ENCODE measurements at regions not wholly inside any gene's neighbourhood (a gene's known extent, or its start where the extent isn't known, plus 50 kb on each side); places are given as distances from the start of the nearest gene placed in this dataset.

- no peaks in the 10 kb centered on the region for H3K36me3 ChIP-seq
- TF ChIP-seq CTCF (IDR thresholded peaks at IDR 0.05; ENCODE audit: low read depth, low read length), result no peak
- no peaks in the 10 kb centered on the region for H3K27me3 ChIP-seq (ENCODE audit: insufficient read depth, low read depth, severe bottlenecking)
- DNase-seq, result no peak
- no peak overlapping the region for H3K27ac ChIP-seq
- H3K9me3 ChIP-seq (ENCODE audit: severe bottlenecking), result peaks cover 3% of the 10 kb centered on the region
- no peak overlapping the region for H3K4me3 ChIP-seq (ENCODE audit: low read depth, low read length)
These were observed 237.0 kb downstream of the SOX9 start for GRCh38 chr17:72357764-72358365.

- no peak overlapping the region for H3K27ac ChIP-seq
- H3K4me3 ChIP-seq (ENCODE audit: low read depth, low read length), result no peak overlapping the region
- H3K27me3 ChIP-seq (ENCODE audit: insufficient read depth, low read depth, severe bottlenecking), result no peaks in the 10 kb centered on the region
- no peak for TF ChIP-seq CTCF (IDR thresholded peaks at IDR 0.05; ENCODE audit: low read depth, low read length)
- no peaks in the 10 kb centered on the region for H3K36me3 ChIP-seq
- peaks cover 3% of the 10 kb centered on the region for H3K9me3 ChIP-seq (ENCODE audit: severe bottlenecking)
- no peak for DNase-seq
These were observed 237.6 kb downstream of the SOX9 start for GRCh38 chr17:72358465-72358864.

GRCh38 chr17:72359274-72359673, 238.5 kb downstream of the SOX9 start:
- no peak overlapping the region for H3K4me3 ChIP-seq (ENCODE audit: low read depth, low read length)
- H3K36me3 ChIP-seq, result no peaks in the 10 kb centered on the region
- no peaks in the 10 kb centered on the region for H3K9me3 ChIP-seq (ENCODE audit: severe bottlenecking)
- TF ChIP-seq CTCF (IDR thresholded peaks at IDR 0.05; ENCODE audit: low read depth, low read length), result no peak
- no peak overlapping the region for H3K27ac ChIP-seq
- no peak for DNase-seq
- H3K27me3 ChIP-seq (ENCODE audit: insufficient read depth, low read depth, severe bottlenecking), result no peaks in the 10 kb centered on the region

GRCh38 chr17:72359811-72360210, 239.0 kb downstream of the SOX9 start:
- DNase-seq, result no peak
- no peak for TF ChIP-seq CTCF (IDR thresholded peaks at IDR 0.05; ENCODE audit: low read depth, low read length)
- H3K36me3 ChIP-seq, result no peaks in the 10 kb centered on the region
- no peak overlapping the region for H3K27ac ChIP-seq
- no peaks in the 10 kb centered on the region for H3K27me3 ChIP-seq (ENCODE audit: insufficient read depth, low read depth, severe bottlenecking)
- H3K9me3 ChIP-seq (ENCODE audit: severe bottlenecking), result no peaks in the 10 kb centered on the region
- no peak overlapping the region for H3K4me3 ChIP-seq (ENCODE audit: low read depth, low read length)

GRCh38 chr17:72360386-72360940, 239.6 kb downstream of the SOX9 start:
- Histone ChIP-seq H3K36me3 (no peaks in the 10 kb centered on the region), H3K4me3 (ENCODE audit: low read depth, low read length) (no peak overlapping the region), H3K27ac (no peak overlapping the region), H3K9me3 (ENCODE audit: severe bottlenecking) (no peaks in the 10 kb centered on the region), H3K27me3 (ENCODE audit: insufficient read depth, low read depth, severe bottlenecking) (no peaks in the 10 kb centered on the region)
- no peak for DNase-seq
- TF ChIP-seq CTCF (IDR thresholded peaks at IDR 0.05; ENCODE audit: low read depth, low read length), result no peak

- no peak for TF ChIP-seq CTCF (IDR thresholded peaks at IDR 0.05; ENCODE audit: low read depth, low read length)
- Histone ChIP-seq H3K4me3 (ENCODE audit: low read depth, low read length) (no peak overlapping the region), H3K27ac (no peak overlapping the region), H3K27me3 (ENCODE audit: insufficient read depth, low read depth, severe bottlenecking) (no peaks in the 10 kb centered on the region), H3K9me3 (ENCODE audit: severe bottlenecking) (no peaks in the 10 kb centered on the region), H3K36me3 (no peaks in the 10 kb centered on the region)
- DNase-seq, result no peak
These were observed 241.1 kb downstream of the SOX9 start for GRCh38 chr17:72361892-72362291.

All from WERI-Rb-1 (cell line).